OCI-LY7 (cell line): ENCODE measurements at regions not wholly inside any gene's neighbourhood (a gene's known extent, or its start where the extent isn't known, plus 50 kb on each side); places are given as distances from the start of the nearest gene placed in this dataset.

ENCODE experiments used
- EZH2phosphoT487 ChIP-seq: fragments of 200-600 bp; sonication (generic); IDR thresholded peaks from 2 replicates; pipeline ENCODE4 v1.6.1; 2018; ENCODE audit warnings: low read depth, borderline replicate concordance, mild to moderate bottlenecking, mixed run types, antibody characterized with exemption, low read length, moderate library complexity, mixed read lengths
- TF ChIP-seq, protein P1 (sequence below): fragments of 200-600 bp; sonication (generic); conservative IDR thresholded peaks from 2 replicates; pipeline ENCODE4 v1.5.1; 2014; ENCODE audit warnings: mild to moderate bottlenecking, antibody characterized with exemption, low read length, moderate library complexity, mixed read lengths

DNA sequence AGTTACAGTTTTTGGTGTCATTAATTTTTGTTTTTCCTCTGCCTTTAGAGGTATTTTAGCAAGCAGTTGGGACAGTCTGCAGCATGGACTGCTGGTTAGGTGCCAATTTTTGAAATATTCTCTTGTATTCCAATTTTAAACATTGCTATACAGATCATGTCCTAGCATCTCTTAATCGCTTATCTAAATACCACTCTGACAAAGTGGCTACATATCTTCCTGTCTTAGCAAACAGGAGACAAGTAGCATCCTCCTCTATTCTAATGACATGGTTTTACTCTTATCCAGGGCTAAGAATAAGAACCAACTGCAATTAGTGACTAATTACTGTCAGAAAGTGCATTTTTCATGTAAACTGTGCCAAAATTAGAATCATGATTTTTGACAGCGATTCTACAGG, 117.8 kb upstream of the ATP2B1 start:
- TF ChIP-seq, protein P1, sequence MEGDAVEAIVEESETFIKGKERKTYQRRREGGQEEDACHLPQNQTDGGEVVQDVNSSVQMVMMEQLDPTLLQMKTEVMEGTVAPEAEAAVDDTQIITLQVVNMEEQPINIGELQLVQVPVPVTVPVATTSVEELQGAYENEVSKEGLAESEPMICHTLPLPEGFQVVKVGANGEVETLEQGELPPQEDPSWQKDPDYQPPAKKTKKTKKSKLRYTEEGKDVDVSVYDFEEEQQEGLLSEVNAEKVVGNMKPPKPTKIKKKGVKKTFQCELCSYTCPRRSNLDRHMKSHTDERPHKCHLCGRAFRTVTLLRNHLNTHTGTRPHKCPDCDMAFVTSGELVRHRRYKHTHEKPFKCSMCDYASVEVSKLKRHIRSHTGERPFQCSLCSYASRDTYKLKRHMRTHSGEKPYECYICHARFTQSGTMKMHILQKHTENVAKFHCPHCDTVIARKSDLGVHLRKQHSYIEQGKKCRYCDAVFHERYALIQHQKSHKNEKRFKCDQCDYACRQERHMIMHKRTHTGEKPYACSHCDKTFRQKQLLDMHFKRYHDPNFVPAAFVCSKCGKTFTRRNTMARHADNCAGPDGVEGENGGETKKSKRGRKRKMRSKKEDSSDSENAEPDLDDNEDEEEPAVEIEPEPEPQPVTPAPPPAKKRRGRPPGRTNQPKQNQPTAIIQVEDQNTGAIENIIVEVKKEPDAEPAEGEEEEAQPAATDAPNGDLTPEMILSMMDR, result no peak
- no peak for TF ChIP-seq EZH2phosphoT487
